ENCODE measurements at regions not wholly inside any gene's neighbourhood (a gene's known extent, or its start where the extent isn't known, plus 50 kb on each side); places are given as distances from the start of the nearest gene placed in this dataset.

GRCh38 chr6:139642346-139642745, 267.9 kb upstream of the CITED2 start:
- Histone ChIP-seq H3K36me3 (ENCODE audit: insufficient read depth, insufficient read length, low read length) (no peaks in the 10 kb centered on the region), H3K9me3 (ENCODE audit: insufficient read depth, low read length) (no peaks in the 10 kb centered on the region; the same call in 1 of the 2 replicates), H3K4me3 (ENCODE audit: insufficient read length, low read depth) (no peak overlapping the region), H3K27me3 (ENCODE audit: insufficient read depth, insufficient read length) (no peaks in the 10 kb centered on the region), H3K9ac (ENCODE audit: insufficient read length, low read depth) (no peak overlapping the region), H3K4me1 (ENCODE audit: insufficient read depth, insufficient read length) (no peaks in the 10 kb centered on the region)
- TF ChIP-seq SUZ12 (IDR thresholded peaks at IDR 0.05; ENCODE audit: extremely low read depth, insufficient read depth, insufficient read length): no peak
- no peak for TF ChIP-seq ZNF274 (IDR thresholded peaks at IDR 0.05; ENCODE audit: low read depth, low read length)
- no peak for TF ChIP-seq YY1 (IDR thresholded peaks at IDR 0.05; ENCODE audit: insufficient read depth, insufficient read length)
- no peak for DNase-seq (ENCODE audit: low read depth, low spot score)

- no peaks in the 10 kb centered on the region for H3K36me3 ChIP-seq (ENCODE audit: insufficient read depth, insufficient read length, low read length)
- no peak overlapping the region for H3K9ac ChIP-seq (ENCODE audit: insufficient read length, low read depth)
- H3K9me3 ChIP-seq (ENCODE audit: insufficient read depth, low read length): no peaks in the 10 kb centered on the region
- no peak for DNase-seq (ENCODE audit: low read depth, low spot score)
- TF ChIP-seq ZNF274 (IDR thresholded peaks at IDR 0.05; ENCODE audit: low read depth, low read length) (no peak), SUZ12 (IDR thresholded peaks at IDR 0.05; ENCODE audit: extremely low read depth, insufficient read depth, insufficient read length) (no peak), YY1 (IDR thresholded peaks at IDR 0.05; ENCODE audit: insufficient read depth, insufficient read length) (no peak)
- H3K4me3 ChIP-seq (ENCODE audit: insufficient read length, low read depth): no peak overlapping the region
- no peaks in the 10 kb centered on the region for H3K27me3 ChIP-seq (ENCODE audit: insufficient read depth, insufficient read length)
- no peaks in the 10 kb centered on the region for H3K4me1 ChIP-seq (ENCODE audit: insufficient read depth, insufficient read length)
These were observed 266.9 kb upstream of the CITED2 start for GRCh38 chr6:139641376-139641775.

GRCh38 chr6:139640921-139641320, 266.5 kb upstream of the CITED2 start:
- TF ChIP-seq YY1 (IDR thresholded peaks at IDR 0.05; ENCODE audit: insufficient read depth, insufficient read length): no peak
- TF ChIP-seq ZNF274 (IDR thresholded peaks at IDR 0.05; ENCODE audit: low read depth, low read length): no peak
- TF ChIP-seq SUZ12 (IDR thresholded peaks at IDR 0.05; ENCODE audit: extremely low read depth, insufficient read depth, insufficient read length): no peak
- no peaks in the 10 kb centered on the region for H3K4me1 ChIP-seq (ENCODE audit: insufficient read depth, insufficient read length)
- no peaks in the 10 kb centered on the region for H3K36me3 ChIP-seq (ENCODE audit: insufficient read depth, insufficient read length, low read length)
- no peak overlapping the region for H3K9ac ChIP-seq (ENCODE audit: insufficient read length, low read depth)
- no peaks in the 10 kb centered on the region for H3K27me3 ChIP-seq (ENCODE audit: insufficient read depth, insufficient read length)
- DNase-seq (ENCODE audit: low read depth, low spot score): no peak
- H3K4me3 ChIP-seq (ENCODE audit: insufficient read length, low read depth): no peak overlapping the region
- no peaks in the 10 kb centered on the region for H3K9me3 ChIP-seq (ENCODE audit: insufficient read depth, low read length)

GRCh38 chr6:139640448-139640847, 266.0 kb upstream of the CITED2 start:
- no peaks in the 10 kb centered on the region for H3K4me1 ChIP-seq (ENCODE audit: insufficient read depth, insufficient read length)
- no peak overlapping the region for H3K4me3 ChIP-seq (ENCODE audit: insufficient read length, low read depth)
- H3K36me3 ChIP-seq (ENCODE audit: insufficient read depth, insufficient read length, low read length): no peaks in the 10 kb centered on the region
- H3K9ac ChIP-seq (ENCODE audit: insufficient read length, low read depth): no peak overlapping the region
- no peaks in the 10 kb centered on the region for H3K27me3 ChIP-seq (ENCODE audit: insufficient read depth, insufficient read length)
- H3K9me3 ChIP-seq (ENCODE audit: insufficient read depth, low read length): no peaks in the 10 kb centered on the region
- no peak for DNase-seq (ENCODE audit: low read depth, low spot score)
- no peak for TF ChIP-seq YY1 (IDR thresholded peaks at IDR 0.05; ENCODE audit: insufficient read depth, insufficient read length)
- TF ChIP-seq ZNF274 (IDR thresholded peaks at IDR 0.05; ENCODE audit: low read depth, low read length): no peak

- Histone ChIP-seq H3K4me3 (ENCODE audit: insufficient read length, low read depth) (no peak overlapping the region), H3K4me1 (ENCODE audit: insufficient read depth, insufficient read length) (no peaks in the 10 kb centered on the region), H3K9ac (ENCODE audit: insufficient read length, low read depth) (no peak overlapping the region), H3K9me3 (ENCODE audit: insufficient read depth, low read length) (no peaks in the 10 kb centered on the region), H3K36me3 (ENCODE audit: insufficient read depth, insufficient read length, low read length) (no peaks in the 10 kb centered on the region), H3K27me3 (ENCODE audit: insufficient read depth, insufficient read length) (no peaks in the 10 kb centered on the region)
- TF ChIP-seq YY1 (IDR thresholded peaks at IDR 0.05; ENCODE audit: insufficient read depth, insufficient read length) (no peak), SUZ12 (IDR thresholded peaks at IDR 0.05; ENCODE audit: extremely low read depth, insufficient read depth, insufficient read length) (no peak), ZNF274 (IDR thresholded peaks at IDR 0.05; ENCODE audit: low read depth, low read length) (no peak)
- no peak for DNase-seq (ENCODE audit: low read depth, low spot score)
These were observed 265.1 kb upstream of the CITED2 start for GRCh38 chr6:139639507-139639906.

GRCh38 chr6:139638179-139638941, 263.9 kb upstream of the CITED2 start:
- Histone ChIP-seq H3K9ac (ENCODE audit: insufficient read length, low read depth) (no peak overlapping the region), H3K4me1 (ENCODE audit: insufficient read depth, insufficient read length) (no peaks in the 10 kb centered on the region)
- no peak for DNase-seq (ENCODE audit: low read depth, low spot score)

GRCh38 chr6:139637766-139638165, 263.3 kb upstream of the CITED2 start:
- Histone ChIP-seq H3K9ac (ENCODE audit: insufficient read length, low read depth) (no peak overlapping the region), H3K27me3 (ENCODE audit: insufficient read depth, insufficient read length) (no peaks in the 10 kb centered on the region), H3K36me3 (ENCODE audit: insufficient read depth, insufficient read length, low read length) (no peaks in the 10 kb centered on the region), H3K4me1 (ENCODE audit: insufficient read depth, insufficient read length) (no peaks in the 10 kb centered on the region), H3K9me3 (ENCODE audit: insufficient read depth, low read length) (no peaks in the 10 kb centered on the region), H3K4me3 (ENCODE audit: insufficient read length, low read depth) (no peak overlapping the region)
- TF ChIP-seq SUZ12 (IDR thresholded peaks at IDR 0.05; ENCODE audit: extremely low read depth, insufficient read depth, insufficient read length): no peak
- no peak for TF ChIP-seq ZNF274 (IDR thresholded peaks at IDR 0.05; ENCODE audit: low read depth, low read length)
- no peak for TF ChIP-seq YY1 (IDR thresholded peaks at IDR 0.05; ENCODE audit: insufficient read depth, insufficient read length)
- no peak for DNase-seq (ENCODE audit: low read depth, low spot score)

More at GRCh38 chr6:139638179-139638941, 263.9 kb upstream of the CITED2 start:
- TF ChIP-seq ZNF274 (IDR thresholded peaks at IDR 0.05; ENCODE audit: low read depth, low read length): no peak
- no peak for TF ChIP-seq YY1 (IDR thresholded peaks at IDR 0.05; ENCODE audit: insufficient read depth, insufficient read length)
- no peak for TF ChIP-seq SUZ12 (IDR thresholded peaks at IDR 0.05; ENCODE audit: extremely low read depth, insufficient read depth, insufficient read length)
- H3K4me3 ChIP-seq (ENCODE audit: insufficient read length, low read depth): no peak overlapping the region
- no peaks in the 10 kb centered on the region for H3K27me3 ChIP-seq (ENCODE audit: insufficient read depth, insufficient read length)
- H3K36me3 ChIP-seq (ENCODE audit: insufficient read depth, insufficient read length, low read length): no peaks in the 10 kb centered on the region
- H3K9me3 ChIP-seq (ENCODE audit: insufficient read depth, low read length): no peaks in the 10 kb centered on the region
